ENCODE measurements at regions not wholly inside any gene's neighbourhood (a gene's known extent, or its start where the extent isn't known, plus 50 kb on each side); places are given as distances from the start of the nearest gene placed in this dataset.

DNA sequence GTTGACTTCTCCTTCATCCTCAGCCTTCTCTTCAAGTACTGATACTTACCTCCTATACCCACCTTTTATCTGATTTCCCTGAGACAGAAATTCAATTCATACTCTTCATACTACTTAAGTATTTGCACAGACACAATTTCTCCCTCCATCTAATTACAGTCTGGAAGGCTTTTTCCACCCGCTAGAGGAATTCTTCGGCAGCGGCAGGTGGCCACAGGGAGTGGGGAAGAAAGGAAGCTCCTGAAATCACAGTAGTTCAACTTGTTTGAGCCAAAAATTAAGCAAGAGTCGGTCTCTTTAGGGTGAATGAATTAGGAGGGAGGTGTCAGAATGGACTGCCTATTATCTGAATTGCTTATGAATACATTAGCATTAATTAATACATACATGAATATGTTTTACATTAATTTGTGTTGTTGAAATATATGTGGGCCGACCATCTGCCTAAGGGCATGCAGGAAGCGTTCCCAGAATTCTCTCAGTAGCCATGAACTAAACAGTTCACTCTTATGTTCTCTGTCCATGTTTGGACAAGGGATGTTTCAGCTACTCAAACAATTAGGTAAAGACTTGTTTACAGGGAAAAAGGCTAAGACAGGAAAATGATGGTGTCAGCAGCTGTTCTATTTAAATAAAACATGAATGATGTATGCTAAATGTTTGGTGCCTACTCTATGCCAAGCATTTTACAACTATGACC, 101.4 kb upstream of the SMARCA2 start:
- TF ChIP-seq, protein P1, sequence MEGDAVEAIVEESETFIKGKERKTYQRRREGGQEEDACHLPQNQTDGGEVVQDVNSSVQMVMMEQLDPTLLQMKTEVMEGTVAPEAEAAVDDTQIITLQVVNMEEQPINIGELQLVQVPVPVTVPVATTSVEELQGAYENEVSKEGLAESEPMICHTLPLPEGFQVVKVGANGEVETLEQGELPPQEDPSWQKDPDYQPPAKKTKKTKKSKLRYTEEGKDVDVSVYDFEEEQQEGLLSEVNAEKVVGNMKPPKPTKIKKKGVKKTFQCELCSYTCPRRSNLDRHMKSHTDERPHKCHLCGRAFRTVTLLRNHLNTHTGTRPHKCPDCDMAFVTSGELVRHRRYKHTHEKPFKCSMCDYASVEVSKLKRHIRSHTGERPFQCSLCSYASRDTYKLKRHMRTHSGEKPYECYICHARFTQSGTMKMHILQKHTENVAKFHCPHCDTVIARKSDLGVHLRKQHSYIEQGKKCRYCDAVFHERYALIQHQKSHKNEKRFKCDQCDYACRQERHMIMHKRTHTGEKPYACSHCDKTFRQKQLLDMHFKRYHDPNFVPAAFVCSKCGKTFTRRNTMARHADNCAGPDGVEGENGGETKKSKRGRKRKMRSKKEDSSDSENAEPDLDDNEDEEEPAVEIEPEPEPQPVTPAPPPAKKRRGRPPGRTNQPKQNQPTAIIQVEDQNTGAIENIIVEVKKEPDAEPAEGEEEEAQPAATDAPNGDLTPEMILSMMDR (IDR thresholded peaks at IDR 0.05): no peak
- TF ChIP-seq POLR2A (IDR thresholded peaks at IDR 0.05): no peak

Measured in testis (tissue), 2 donors.